DOHH2 (cell line): ENCODE measurements at regions not wholly inside any gene's neighbourhood (a gene's known extent, or its start where the extent isn't known, plus 50 kb on each side); places are given as distances from the start of the nearest gene placed in this dataset.

Experiments
- CTCF ChIP-seq: fragments of 200-600 bp; sonication (generic); IDR thresholded peaks from one replicate; pipeline ENCODE4 v1.5.1; 2014; ENCODE audit warnings: antibody characterized with exemption, mild to moderate bottlenecking, low read depth, low read length; ENCODE audit not compliant: poor library complexity, severe bottlenecking
- EZH2phosphoT487 ChIP-seq: fragments of 200-600 bp; sonication (generic); IDR thresholded peaks from 2 replicates; pipeline ENCODE4 v1.6.1; 2017; ENCODE audit warnings: borderline replicate concordance, mild to moderate bottlenecking, antibody characterized with exemption, low read length, moderate library complexity, mixed read lengths

- TF ChIP-seq CTCF (no peak), EZH2phosphoT487 (no peak)
Measured at GRCh38 chr5:166436872-166437271, 1854.6 kb upstream of the WWC1 start.
